ENCODE measurements at regions not wholly inside any gene's neighbourhood (a gene's known extent, or its start where the extent isn't known, plus 50 kb on each side); places are given as distances from the start of the nearest gene placed in this dataset.
A peak's percentile ranks its signal among the peaks of the same experiment; 100 is the strongest.
"Not testable (repeated sequence)": the region's sequence is repeated elsewhere in the genome, so short reads cannot be mapped to it uniquely, and the experiment has no call there.

- DNase-seq: not testable (repeated sequence)
Observed at GRCh38 chr7:65631236-65631635, 241.6 kb upstream of the VKORC1L1 start.

- not testable (repeated sequence) for DNase-seq
Observed at GRCh38 chr7:65633587-65634404, 239.1 kb upstream of the VKORC1L1 start.

- not testable (repeated sequence) for DNase-seq
Observed at GRCh38 chr7:65638918-65639317, 234.0 kb upstream of the VKORC1L1 start.

GRCh38 chr7:65639717-65640116, 233.2 kb upstream of the VKORC1L1 start:
- DNase-seq: not testable (repeated sequence)

- DNase-seq: not testable (repeated sequence)
Observed at GRCh38 chr7:65643498-65643897, 229.4 kb upstream of the VKORC1L1 start.

GRCh38 chr7:65647153-65647964, 225.5 kb upstream of the VKORC1L1 start:
- not testable (repeated sequence) for DNase-seq

GRCh38 chr7:65651174-65651573, 221.7 kb upstream of the VKORC1L1 start:
- DNase-seq: not testable (repeated sequence)

- DNase-seq: not testable (repeated sequence)
Observed at GRCh38 chr7:65651826-65652592, 220.9 kb upstream of the VKORC1L1 start.

GRCh38 chr7:65652669-65653068, 220.2 kb upstream of the VKORC1L1 start:
- DNase-seq: not testable (repeated sequence)

GRCh38 chr7:65656494-65657188, 216.2 kb upstream of the VKORC1L1 start:
- DNase-seq: not testable (repeated sequence)

- not testable (repeated sequence) for DNase-seq
Observed at GRCh38 chr7:65683362-65683761, 189.5 kb upstream of the VKORC1L1 start.

GRCh38 chr7:65699026-65699714, 173.7 kb upstream of the VKORC1L1 start:
- not testable (repeated sequence) for DNase-seq

- not testable (repeated sequence) for DNase-seq
Observed at GRCh38 chr7:65699715-65700356, 173.0 kb upstream of the VKORC1L1 start.

- not testable (repeated sequence) for DNase-seq
Observed at GRCh38 chr7:65719123-65719798, 153.6 kb upstream of the VKORC1L1 start.

GRCh38 chr7:65722361-65722792, 150.5 kb upstream of the VKORC1L1 start:
- peak; percentile 69 for DNase-seq

GRCh38 chr7:65727182-65727581, 145.7 kb upstream of the VKORC1L1 start:
- not testable (repeated sequence) for DNase-seq

GRCh38 chr7:65731129-65731528, 141.7 kb upstream of the VKORC1L1 start:
- DNase-seq: no peak

GRCh38 chr7:65731562-65732035, 141.3 kb upstream of the VKORC1L1 start:
- DNase-seq: peak; percentile 37

- no peak for DNase-seq
Observed at GRCh38 chr7:65744406-65744805, 128.5 kb upstream of the VKORC1L1 start.

- DNase-seq: no peak
Observed at GRCh38 chr7:65746398-65746669, 126.5 kb upstream of the VKORC1L1 start.

GRCh38 chr7:65749039-65749438, 123.8 kb upstream of the VKORC1L1 start:
- no peak for DNase-seq

Data from stimulated activated CD4-positive, alpha-beta T cell treated with anti-CD3 and anti-CD28 coated beads, Interleukin-15, amount 100 ng/mL, for 24 hours (primary cell).